ENCODE measurements at regions not wholly inside any gene's neighbourhood (a gene's known extent, or its start where the extent isn't known, plus 50 kb on each side); places are given as distances from the start of the nearest gene placed in this dataset.

- SMC1A ChIA-PET (ENCODE audit: uncharacterized antibody, unreplicated experiment), result interaction anchor here (0.8 to 3.8 kb wide), 5 partner anchors 194 to 389 kb away, joined by 3 to 29 read pairs (median 5); no protein-coding TSS in a partner anchor
- ATAC-seq, result peak; percentile 100
- Histone ChIP-seq H3K36me3 (ENCODE audit: control insufficient read depth in 2 of 2, insufficient read depth in 2 of 2, low read length in 1 of 2) (no peaks in the 10 kb centered on the region), H3K27me3 (replicated peaks in 1 of 2; ENCODE audit: control insufficient read depth in 2 of 2, insufficient read depth in 2 of 2, low read length in 1 of 2) (no peaks in the 10 kb centered on the region), H3K4me3 (no peak overlapping the region), H3K9me3 (replicated peaks; ENCODE audit: control insufficient read depth, insufficient read depth, low read length) (no peaks in the 10 kb centered on the region), H4K20me1 (ENCODE audit: control insufficient read depth, insufficient read depth) (no peaks in the 10 kb centered on the region), H3K27ac (ENCODE audit: control insufficient read depth, insufficient read depth) (no peak overlapping the region), H3K79me2 (ENCODE audit: control insufficient read depth, insufficient read depth, low read length) (no peaks in the 10 kb centered on the region), H2AFZ (ENCODE audit: control insufficient read depth, low read depth, low read length) (no peak overlapping the region), H3K4me2 (ENCODE audit: control insufficient read depth, insufficient read depth) (no peak overlapping the region), H3K4me1 (ENCODE audit: control insufficient read depth, insufficient read depth, low read length) (no peaks in the 10 kb centered on the region), H3K9ac (ENCODE audit: control insufficient read depth, insufficient read depth, low read length) (no peak overlapping the region)
- no TSS peak for BruUV-seq (replicated peaks)
- POLR2A ChIA-PET, result no interaction called here
- RAD21 ChIA-PET (ENCODE audit: unreplicated experiment), result interaction anchor here (1.6 kb wide), 2 partner anchors 13 to 391 kb away, joined by 6 to 7 read pairs; no protein-coding TSS in a partner anchor
- WGBS (ENCODE audit: insufficient coverage, insufficient replicate concordance, low lambda C conversion rate, missing lambda C conversion rate), result under 1% methylated on average over 7 of the region's 7 CpGs
- CTCF ChIA-PET, result interaction anchor here (0.6 to 1.8 kb wide), 8 partner anchors 148 to 590 kb away, joined by 3 to 7 read pairs (median 4); no protein-coding TSS in a partner anchor
- peak; percentile 80 for FAIRE-seq
- DNase-seq (ENCODE audit: low read depth, low spot score), result peak; percentile 8
- intact Hi-C loops (cut with micrococcal nuclease; ENCODE audit: unreplicated experiment) (loop anchor here (1.0 to 2.0 kb wide), 6 partner anchors 143 to 395 kb away; no protein-coding TSS in a partner anchor), in situ Hi-C loops (cut with MboI) (loop anchor here (5.0 kb wide), 2 partner anchors 278 to 393 kb away; no protein-coding TSS in a partner anchor)
- no peak for TF ChIP-seq MEF2A (IDR thresholded peaks at IDR 0.05; ENCODE audit: insufficient read depth, low read depth, low read length)
- no peak for TF ChIP-seq LARP7 (IDR thresholded peaks at IDR 0.05)
- TF ChIP-seq MXI1 (IDR thresholded peaks at IDR 0.05; ENCODE audit: low read depth, low read length), result no peak
- no peak for TF ChIP-seq USF2 (IDR thresholded peaks at IDR 0.05; ENCODE audit: borderline replicate concordance, low read depth, low read length)
- no peak for TF ChIP-seq PBX3 (IDR thresholded peaks at IDR 0.05; ENCODE audit: insufficient replicate concordance, low read depth, low read length)
- TF ChIP-seq SMAD1 (IDR thresholded peaks at IDR 0.05; ENCODE audit: low read depth, partially characterized antibody), result no peak
- peak; percentile 77 for TF ChIP-seq SMC3 (IDR thresholded peaks at IDR 0.05; ENCODE audit: borderline replicate concordance, low read length)
- TF ChIP-seq, protein P1, sequence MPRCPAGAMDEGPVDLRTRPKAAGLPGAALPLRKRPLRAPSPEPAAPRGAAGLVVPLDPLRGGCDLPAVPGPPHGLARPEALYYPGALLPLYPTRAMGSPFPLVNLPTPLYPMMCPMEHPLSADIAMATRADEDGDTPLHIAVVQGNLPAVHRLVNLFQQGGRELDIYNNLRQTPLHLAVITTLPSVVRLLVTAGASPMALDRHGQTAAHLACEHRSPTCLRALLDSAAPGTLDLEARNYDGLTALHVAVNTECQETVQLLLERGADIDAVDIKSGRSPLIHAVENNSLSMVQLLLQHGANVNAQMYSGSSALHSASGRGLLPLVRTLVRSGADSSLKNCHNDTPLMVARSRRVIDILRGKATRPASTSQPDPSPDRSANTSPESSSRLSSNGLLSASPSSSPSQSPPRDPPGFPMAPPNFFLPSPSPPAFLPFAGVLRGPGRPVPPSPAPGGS (IDR thresholded peaks at IDR 0.05; ENCODE audit: borderline replicate concordance, insufficient read depth, low read depth, low read length, poor library complexity, severe bottlenecking), result no peak
- peak; percentile 72 to 80 (median 78) for TF ChIP-seq CTCF (IDR thresholded peaks at IDR 0.05 in 2 of 3, conservative IDR thresholded peaks at IDR 0.05 in 1 of 3; ENCODE audit: control insufficient read depth in 2 of 3, extremely low read depth in 1 of 3, insufficient read depth in 1 of 3, low read depth in 3 of 3, low read length in 3 of 3)
- TF ChIP-seq GABPA (IDR thresholded peaks at IDR 0.05; ENCODE audit: low read depth), result no peak
- TF ChIP-seq ZNF592 (IDR thresholded peaks at IDR 0.05), result peak; percentile 64
- no peak for TF ChIP-seq NR2F1 (conservative IDR thresholded peaks at IDR 0.05)
These were observed 227.6 kb upstream of the DMRT1 start for GRCh38 chr9:613771-614347.

All from GM12878 (cell line).